Astrocyte (in vitro differentiated cells and primary cell): ENCODE measurements at regions not wholly inside any gene's neighbourhood (a gene's known extent, or its start where the extent isn't known, plus 50 kb on each side); places are given as distances from the start of the nearest gene placed in this dataset.

Experiments
- DNase-seq: peaks from one replicate; pipeline ENCODE4 v3.0.0-alpha.2; 2010; ENCODE audit warnings: low read depth
- FAIRE-seq: peaks from 2 replicates; lab custom pipeline; 2011; peaks lifted over from hg19 to GRCh38; lab: Jason Lieb, UNC
- H2AFZ ChIP-seq: 2 replicates; pipeline ENCODE4 v1.6.0; 2012; ENCODE audit warnings: low read depth, low read length, inconsistent platforms
- H3K27ac ChIP-seq: 2 replicates; pipeline ENCODE4 v1.5.1; 2011; ENCODE audit warnings: low read depth, low read length, inconsistent platforms
- H3K27me3 ChIP-seq: 2 replicates; pipeline ENCODE4 v1.6.0; 2011; ENCODE audit warnings: low read length, inconsistent platforms; ENCODE audit not compliant: insufficient read depth
- H3K36me3 ChIP-seq: 2 replicates; pipeline ENCODE4 v1.5.1; 2011; ENCODE audit warnings: low read length, inconsistent platforms; ENCODE audit not compliant: insufficient read depth
- H3K4me1 ChIP-seq: 2 replicates; pipeline ENCODE4 v1.5.1; 2011; ENCODE audit warnings: low read length, inconsistent platforms; ENCODE audit not compliant: insufficient read depth
- H3K4me2 ChIP-seq: 2 replicates; pipeline ENCODE4 v1.6.0; 2012; ENCODE audit warnings: low read length, inconsistent platforms
- H3K4me3 ChIP-seq: 2 replicates; pipeline ENCODE4 v1.5.1; 2011; ENCODE audit warnings: low read depth, mild to moderate bottlenecking, low read length, inconsistent platforms; ENCODE audit not compliant: insufficient read depth
- H3K79me2 ChIP-seq: 2 replicates; pipeline ENCODE4 v1.6.0; 2012; ENCODE audit warnings: mild to moderate bottlenecking, low read length, inconsistent platforms; ENCODE audit not compliant: insufficient read depth
- H3K9ac ChIP-seq: 2 replicates; pipeline ENCODE4 v1.6.0; 2012; ENCODE audit warnings: mild to moderate bottlenecking, low read length, inconsistent platforms
- H3K9me3 ChIP-seq: 2 replicates; pipeline ENCODE4 v1.5.1; 2012; ENCODE audit warnings: low read depth, mild to moderate bottlenecking, low read length, inconsistent platforms; ENCODE audit not compliant: insufficient read depth
- H4K20me1 ChIP-seq: 2 replicates; pipeline ENCODE4 v1.6.0; 2012; ENCODE audit warnings: low read length, inconsistent platforms; ENCODE audit not compliant: insufficient read depth
- H3K27ac Mint-ChIP-seq: one replicate; pipeline ENCODE4 v1.8.0; 2021; ENCODE audit warnings: mild to moderate bottlenecking, mixed read lengths; ENCODE audit not compliant: unreplicated experiment
- H3K27me3 Mint-ChIP-seq: one replicate; pipeline ENCODE4 v1.8.0; 2021; ENCODE audit warnings: low read depth, mixed read lengths; ENCODE audit not compliant: unreplicated experiment
- H3K36me3 Mint-ChIP-seq: one replicate; pipeline ENCODE4 v1.8.0; 2021; ENCODE audit warnings: low read depth, mixed read lengths; ENCODE audit not compliant: unreplicated experiment
- H3K4me1 Mint-ChIP-seq: one replicate; pipeline ENCODE4 v1.8.0; 2021; ENCODE audit warnings: low read depth, mixed read lengths; ENCODE audit not compliant: unreplicated experiment
- H3K4me3 Mint-ChIP-seq: one replicate; pipeline ENCODE4 v1.8.0; 2021; ENCODE audit warnings: mild to moderate bottlenecking, moderate library complexity, mixed read lengths; ENCODE audit not compliant: unreplicated experiment
- H3K9me3 Mint-ChIP-seq: one replicate; pipeline ENCODE4 v1.8.0; 2021; ENCODE audit warnings: mild to moderate bottlenecking, mixed read lengths; ENCODE audit not compliant: unreplicated experiment
- CTCF ChIP-seq: IDR thresholded peaks from 2 replicates; pipeline ENCODE4 v1.5.1; 2011; ENCODE audit warnings: low read depth, mild to moderate bottlenecking, inconsistent platforms, low read length, moderate library complexity; ENCODE audit not compliant: insufficient read depth
- EZH2 ChIP-seq: IDR thresholded peaks from 2 replicates; pipeline ENCODE4 v1.6.1; 2012; ENCODE audit warnings: mild to moderate bottlenecking, low read length, inconsistent platforms; ENCODE audit not compliant: insufficient read depth

- H3K36me3 Mint-ChIP-seq, result no peaks in the 10 kb centered on the region
- H3K4me1 Mint-ChIP-seq, result no peaks in the 10 kb centered on the region
- Histone ChIP-seq H3K4me1 (no peaks in the 10 kb centered on the region), H3K9me3 (no peaks in the 10 kb centered on the region), H3K27ac (no peak overlapping the region), H3K79me2 (no peaks in the 10 kb centered on the region), H3K9ac (no peak overlapping the region), H3K4me2 (no peak overlapping the region), H3K27me3 (no peaks in the 10 kb centered on the region), H3K4me3 (no peak overlapping the region), H2AFZ (no peak overlapping the region), H3K36me3 (no peaks in the 10 kb centered on the region), H4K20me1 (no peaks in the 10 kb centered on the region)
- DNase-seq, result no peak
- peaks cover 2% of the 10 kb centered on the region for H3K9me3 Mint-ChIP-seq
- TF ChIP-seq CTCF (no peak), EZH2 (no peak)
- FAIRE-seq, result no peak
- no peak overlapping the region for H3K4me3 Mint-ChIP-seq
- no peaks in the 10 kb centered on the region for H3K27me3 Mint-ChIP-seq
- H3K27ac Mint-ChIP-seq, result no peak overlapping the region
Measured at GRCh38 chr9:30995956-30996738, 1388.3 kb upstream of the ACO1 start.

- Histone ChIP-seq H3K27me3 (no peaks in the 10 kb centered on the region), H3K27ac (no peak overlapping the region), H3K9ac (no peak overlapping the region), H3K4me3 (no peak overlapping the region), H2AFZ (no peak overlapping the region), H3K4me1 (no peaks in the 10 kb centered on the region), H3K9me3 (no peaks in the 10 kb centered on the region), H4K20me1 (no peaks in the 10 kb centered on the region), H3K79me2 (no peaks in the 10 kb centered on the region), H3K4me2 (no peak overlapping the region), H3K36me3 (no peaks in the 10 kb centered on the region)
- no peak for TF ChIP-seq EZH2
- TF ChIP-seq CTCF, result no peak
- FAIRE-seq (no peak), DNase-seq (no peak)
- no peaks in the 10 kb centered on the region for H3K4me1 Mint-ChIP-seq
- H3K27ac Mint-ChIP-seq, result no peak overlapping the region
- H3K4me3 Mint-ChIP-seq, result no peak overlapping the region
- H3K27me3 Mint-ChIP-seq, result no peaks in the 10 kb centered on the region
- H3K36me3 Mint-ChIP-seq, result no peaks in the 10 kb centered on the region
- H3K9me3 Mint-ChIP-seq, result peaks cover 4% of the 10 kb centered on the region
Measured at GRCh38 chr9:30996761-30997160, 1387.7 kb upstream of the ACO1 start.

- no peaks in the 10 kb centered on the region for H3K27me3 ChIP-seq
- H3K9ac ChIP-seq, result no peak overlapping the region
- H3K27ac ChIP-seq, result no peak overlapping the region
- H3K4me1 ChIP-seq, result no peaks in the 10 kb centered on the region
- DNase-seq (no peak), FAIRE-seq (no peak)
- H3K36me3 ChIP-seq, result no peaks in the 10 kb centered on the region
- peaks cover 7% of the 10 kb centered on the region for H3K9me3 Mint-ChIP-seq
- no peak overlapping the region for H3K4me3 Mint-ChIP-seq
- no peaks in the 10 kb centered on the region for H4K20me1 ChIP-seq
- no peaks in the 10 kb centered on the region for H3K36me3 Mint-ChIP-seq
- no peak overlapping the region for H3K27ac Mint-ChIP-seq
- H3K4me3 ChIP-seq, result no peak overlapping the region
- H3K9me3 ChIP-seq, result no peaks in the 10 kb centered on the region
- H3K4me1 Mint-ChIP-seq, result no peaks in the 10 kb centered on the region
- no peaks in the 10 kb centered on the region for H3K27me3 Mint-ChIP-seq
- no peak overlapping the region for H2AFZ ChIP-seq
- TF ChIP-seq CTCF (no peak), EZH2 (no peak)
- H3K79me2 ChIP-seq, result no peaks in the 10 kb centered on the region
- H3K4me2 ChIP-seq, result no peak overlapping the region
Measured at GRCh38 chr9:30997291-30997690, 1387.2 kb upstream of the ACO1 start.
